ENCODE measurements at regions not wholly inside any gene's neighbourhood (a gene's known extent, or its start where the extent isn't known, plus 50 kb on each side); places are given as distances from the start of the nearest gene placed in this dataset.

- H3K4me3 Mint-ChIP-seq: no peak overlapping the region
- no peak for DNase-seq
- peaks cover 0 to 8% of the 10 kb centered on the region in 2 donors for H3K9me3 Mint-ChIP-seq
- no peak for ATAC-seq
- peaks cover 79% of the 10 kb centered on the region for H3K27me3 Mint-ChIP-seq
- H3K27ac Mint-ChIP-seq: no peak overlapping the region
- H3K4me1 Mint-ChIP-seq: peaks cover 12% of the 10 kb centered on the region
Observed at GRCh38 chr11:69917529-69917928, 98.3 kb upstream of the FGF3 start.

GRCh38 chr11:69918231-69918937, 99.2 kb upstream of the FGF3 start:
- ATAC-seq: no peak
- peaks cover 81% of the 10 kb centered on the region for H3K27me3 Mint-ChIP-seq
- H3K4me3 Mint-ChIP-seq: no peak overlapping the region
- DNase-seq: no peak
- no peak overlapping the region for H3K27ac Mint-ChIP-seq
- peaks cover 12% of the 10 kb centered on the region for H3K4me1 Mint-ChIP-seq
- peaks cover 0 to 8% of the 10 kb centered on the region in 2 donors for H3K9me3 Mint-ChIP-seq

- ATAC-seq: peak; percentile 68
- peak; percentile 64 to 68 for DNase-seq
- H3K4me3 Mint-ChIP-seq: no peak overlapping the region
- H3K27me3 Mint-ChIP-seq: peaks cover 87% of the 10 kb centered on the region
- H3K27ac Mint-ChIP-seq: no peak overlapping the region
- H3K4me1 Mint-ChIP-seq: peaks cover 12% of the 10 kb centered on the region
- peaks cover 0 to 8% of the 10 kb centered on the region in 2 donors for H3K9me3 Mint-ChIP-seq
Observed at GRCh38 chr11:69918938-69919650, 99.9 kb upstream of the FGF3 start.

GRCh38 chr11:69919659-69920344, 100.6 kb upstream of the FGF3 start:
- Mint-ChIP-seq H3K27ac (no peak overlapping the region), H3K9me3 (peaks cover 0 to 8% of the 10 kb centered on the region in 2 donors), H3K4me1 (peaks cover 12% of the 10 kb centered on the region), H3K4me3 (no peak overlapping the region), H3K27me3 (peaks cover 87% of the 10 kb centered on the region)
- ATAC-seq (no peak), DNase-seq (no peak)

GRCh38 chr11:69920345-69921127, 101.3 kb upstream of the FGF3 start:
- ATAC-seq: peak; percentile 14
- peaks cover 10% of the 10 kb centered on the region for H3K4me1 Mint-ChIP-seq

GRCh38 chr11:69921128-69922014, 102.2 kb upstream of the FGF3 start:
- H3K4me3 Mint-ChIP-seq: no peak overlapping the region
- ATAC-seq (no peak), DNase-seq (no peak)
- no peak overlapping the region for H3K27ac Mint-ChIP-seq
- peaks cover 0 to 8% of the 10 kb centered on the region in 2 donors for H3K9me3 Mint-ChIP-seq
- H3K27me3 Mint-ChIP-seq: peaks cover 88% of the 10 kb centered on the region
- peaks cover 12% of the 10 kb centered on the region for H3K4me1 Mint-ChIP-seq

More at GRCh38 chr11:69920345-69921127, 101.3 kb upstream of the FGF3 start:
- peaks cover 0 to 8% of the 10 kb centered on the region in 2 donors for H3K9me3 Mint-ChIP-seq
- H3K4me3 Mint-ChIP-seq: no peak overlapping the region
- no peak for DNase-seq
- peaks cover 87% of the 10 kb centered on the region for H3K27me3 Mint-ChIP-seq
- H3K27ac Mint-ChIP-seq: no peak overlapping the region

GRCh38 chr11:69922015-69922595, 102.9 kb upstream of the FGF3 start:
- H3K4me1 Mint-ChIP-seq: peaks cover 12% of the 10 kb centered on the region
- peaks cover 0 to 6% of the 10 kb centered on the region in 2 donors for H3K9me3 Mint-ChIP-seq
- H3K27me3 Mint-ChIP-seq: peaks cover 88% of the 10 kb centered on the region
- DNase-seq: no peak
- no peak overlapping the region for H3K27ac Mint-ChIP-seq
- ATAC-seq: no peak
- H3K4me3 Mint-ChIP-seq: no peak overlapping the region

GRCh38 chr11:69922596-69923111, 103.4 kb upstream of the FGF3 start:
- H3K27ac Mint-ChIP-seq: peak overlapping the region in 1 of 2 donors; percentile 45
- H3K4me3 Mint-ChIP-seq: no peak overlapping the region
- no peak for DNase-seq
- H3K27me3 Mint-ChIP-seq: peaks cover 88% of the 10 kb centered on the region
- ATAC-seq: no peak
- peaks cover 12% of the 10 kb centered on the region for H3K4me1 Mint-ChIP-seq
- H3K9me3 Mint-ChIP-seq: peaks cover 0 to under 1% of the 10 kb centered on the region in 2 donors

GRCh38 chr11:69923196-69923595, 104.0 kb upstream of the FGF3 start:
- no peaks in the 10 kb centered on the region for H3K9me3 Mint-ChIP-seq
- H3K27ac Mint-ChIP-seq: peak overlapping the region in 1 of 2 donors; percentile 45
- no peak overlapping the region for H3K4me3 Mint-ChIP-seq
- H3K4me1 Mint-ChIP-seq: peaks cover 12% of the 10 kb centered on the region
- ATAC-seq: no peak
- peaks cover 88% of the 10 kb centered on the region for H3K27me3 Mint-ChIP-seq
- DNase-seq: no peak

GRCh38 chr11:69923641-69924307, 104.6 kb upstream of the FGF3 start:
- H3K4me3 Mint-ChIP-seq: no peak overlapping the region
- DNase-seq: no peak
- no peak overlapping the region for H3K27ac Mint-ChIP-seq
- no peaks in the 10 kb centered on the region for H3K9me3 Mint-ChIP-seq
- H3K27me3 Mint-ChIP-seq: peaks cover 84% of the 10 kb centered on the region
- ATAC-seq: no peak
- peaks cover 12% of the 10 kb centered on the region for H3K4me1 Mint-ChIP-seq

- ATAC-seq (no peak), DNase-seq (no peak)
- no peak overlapping the region for H3K27ac Mint-ChIP-seq
- H3K4me3 Mint-ChIP-seq: no peak overlapping the region
- H3K27me3 Mint-ChIP-seq: peaks cover 80% of the 10 kb centered on the region
- H3K4me1 Mint-ChIP-seq: peaks cover 8% of the 10 kb centered on the region
- H3K9me3 Mint-ChIP-seq: no peaks in the 10 kb centered on the region
Observed at GRCh38 chr11:69924308-69925161, 105.3 kb upstream of the FGF3 start.

GRCh38 chr11:69925366-69926196, 106.4 kb upstream of the FGF3 start:
- H3K4me3 Mint-ChIP-seq: no peak overlapping the region
- H3K4me1 Mint-ChIP-seq: peaks cover 7% of the 10 kb centered on the region
- peaks cover 85% of the 10 kb centered on the region for H3K27me3 Mint-ChIP-seq
- DNase-seq (no peak), ATAC-seq (no peak)
- H3K9me3 Mint-ChIP-seq: no peaks in the 10 kb centered on the region
- H3K27ac Mint-ChIP-seq: peak overlapping the region in 1 of 2 donors; percentile 34
